Parathyroid adenoma (tissue), 2 donors: ENCODE measurements at regions not wholly inside any gene's neighbourhood (a gene's known extent, or its start where the extent isn't known, plus 50 kb on each side); places are given as distances from the start of the nearest gene placed in this dataset.

Experiments
- H2AFZ ChIP-seq: fragments of 300-600 bp; sonication (generic); one replicate; pipeline ENCODE4 v1.7.0; 2017; ENCODE audit warnings: antibody characterized with exemption, mild to moderate bottlenecking
- H3K27ac ChIP-seq: fragments of 300-600 bp; sonication (generic); one replicate; pipeline ENCODE4 v1.7.0; 2017
- H3K27me3 ChIP-seq: fragments of 300-600 bp; sonication (generic); one replicate; pipeline ENCODE4 v1.7.0; 2017; ENCODE audit warnings: low read length; ENCODE audit not compliant: control insufficient read depth, insufficient read depth
- H3K36me3 ChIP-seq: fragments of 300-600 bp; sonication (generic); one replicate; pipeline ENCODE4 v1.7.0; 2017; ENCODE audit warnings: low read length; ENCODE audit not compliant: control insufficient read depth, insufficient read depth
- H3K4me1 ChIP-seq: fragments of 300-600 bp; sonication (generic); one replicate; pipeline ENCODE4 v1.7.0; 2017; ENCODE audit warnings: control low read depth
- H3K4me2 ChIP-seq: fragments of 300-600 bp; sonication (generic); one replicate; pipeline ENCODE4 v1.7.0; 2017; ENCODE audit warnings: low read length
- H3K4me3 ChIP-seq: fragments of 300-600 bp; sonication (generic); one replicate; pipeline ENCODE4 v1.7.0; 2017; ENCODE audit warnings: low read depth, low read length
- H3K79me2 ChIP-seq: fragments of 300-600 bp; sonication (generic); one replicate; pipeline ENCODE4 v1.7.0; 2017; ENCODE audit warnings: control low read depth
- H3K9ac ChIP-seq: fragments of 300-600 bp; sonication (generic); one replicate; pipeline ENCODE4 v1.7.0; 2017; ENCODE audit warnings: mild to moderate bottlenecking
- H3K9me3 ChIP-seq: fragments of 300-600 bp; sonication (generic); one replicate; pipeline ENCODE4 v1.7.0; 2017; ENCODE audit warnings: low read length; ENCODE audit not compliant: control insufficient read depth
- CTCF ChIP-seq: fragments of 300-600 bp; sonication (generic); IDR thresholded peaks from one replicate; pipeline ENCODE4 v1.7.0; 2017; ENCODE audit warnings: antibody characterized with exemption, mild to moderate bottlenecking
- donor health status: primary hyperparathyroidism.

GRCh38 chr5:43895876-43896275 lies 292.9 kb downstream of the NNT start:
- no peak overlapping the region for H2AFZ ChIP-seq
- no peak overlapping the region for H3K9ac ChIP-seq
- H3K27me3 ChIP-seq: no peaks in the 10 kb centered on the region
- H3K36me3 ChIP-seq: no peaks in the 10 kb centered on the region
- TF ChIP-seq CTCF: no peak
- no peak overlapping the region for H3K4me2 ChIP-seq
- no peak overlapping the region for H3K4me3 ChIP-seq
- no peaks in the 10 kb centered on the region for H3K79me2 ChIP-seq
- no peaks in the 10 kb centered on the region for H3K4me1 ChIP-seq
- H3K9me3 ChIP-seq: no peaks in the 10 kb centered on the region
- no peak overlapping the region for H3K27ac ChIP-seq

GRCh38 chr5:43893951-43894684 lies 291.1 kb downstream of the NNT start:
- no peaks in the 10 kb centered on the region for H3K27me3 ChIP-seq
- no peak overlapping the region for H3K27ac ChIP-seq
- no peaks in the 10 kb centered on the region for H3K79me2 ChIP-seq
- no peak overlapping the region for H3K4me2 ChIP-seq
- H2AFZ ChIP-seq: no peak overlapping the region
- no peak overlapping the region for H3K4me3 ChIP-seq
- no peaks in the 10 kb centered on the region for H3K9me3 ChIP-seq
- no peaks in the 10 kb centered on the region for H3K36me3 ChIP-seq
- H3K9ac ChIP-seq: no peak overlapping the region
- H3K4me1 ChIP-seq: no peaks in the 10 kb centered on the region
- TF ChIP-seq CTCF: no peak

- Histone ChIP-seq H3K27me3 (no peaks in the 10 kb centered on the region), H3K4me3 (no peak overlapping the region), H3K9me3 (no peaks in the 10 kb centered on the region), H3K79me2 (no peaks in the 10 kb centered on the region), H3K4me1 (no peaks in the 10 kb centered on the region), H3K9ac (no peak overlapping the region), H3K27ac (no peak overlapping the region), H3K4me2 (no peak overlapping the region), H2AFZ (no peak overlapping the region), H3K36me3 (no peaks in the 10 kb centered on the region)
- TF ChIP-seq CTCF: no peak
Measured at GRCh38 chr5:43891112-43891511, 288.1 kb downstream of the NNT start.

GRCh38 chr5:43889233-43889632 lies 286.3 kb downstream of the NNT start:
- Histone ChIP-seq H3K36me3 (no peaks in the 10 kb centered on the region), H3K4me3 (no peak overlapping the region), H3K27me3 (no peaks in the 10 kb centered on the region), H3K9me3 (no peaks in the 10 kb centered on the region), H3K79me2 (no peaks in the 10 kb centered on the region), H3K4me2 (no peak overlapping the region), H3K9ac (no peak overlapping the region), H3K27ac (no peak overlapping the region), H2AFZ (no peak overlapping the region), H3K4me1 (no peaks in the 10 kb centered on the region)
- no peak for TF ChIP-seq CTCF

- Histone ChIP-seq H3K27ac (no peak overlapping the region), H3K27me3 (no peaks in the 10 kb centered on the region), H2AFZ (no peak overlapping the region), H3K4me1 (no peaks in the 10 kb centered on the region), H3K4me3 (no peak overlapping the region), H3K4me2 (no peak overlapping the region), H3K36me3 (no peaks in the 10 kb centered on the region), H3K9ac (no peak overlapping the region), H3K9me3 (no peaks in the 10 kb centered on the region), H3K79me2 (no peaks in the 10 kb centered on the region)
- TF ChIP-seq CTCF: no peak
Measured at GRCh38 chr5:43875741-43876140, 272.8 kb downstream of the NNT start.
